Neural crest cell (in vitro differentiated cells): ENCODE measurements at regions not wholly inside any gene's neighbourhood (a gene's known extent, or its start where the extent isn't known, plus 50 kb on each side); places are given as distances from the start of the nearest gene placed in this dataset.

Source experiments
- DNase-seq: peaks from one replicate; pipeline ENCODE4 v3.0.0; 2021; ENCODE audit warnings: low read depth, mixed read lengths, low spot score
- H3K27ac Mint-ChIP-seq: one replicate; pipeline ENCODE4 v1.8.0; 2021; ENCODE audit warnings: mild to moderate bottlenecking, mixed read lengths; ENCODE audit not compliant: unreplicated experiment
- H3K27me3 Mint-ChIP-seq: 2 replicates; pipeline ENCODE4 v1.8.0; 2021; ENCODE audit warnings: low read depth, mild to moderate bottlenecking, mixed read lengths
- H3K36me3 Mint-ChIP-seq: 2 replicates; pipeline ENCODE4 v1.8.0; 2021; ENCODE audit warnings: low read depth, mild to moderate bottlenecking, mixed read lengths
- H3K4me1 Mint-ChIP-seq: 2 replicates; pipeline ENCODE4 v1.8.0; 2021; ENCODE audit warnings: mixed read lengths
- H3K4me3 Mint-ChIP-seq: one replicate; pipeline ENCODE4 v1.8.0; 2021; ENCODE audit warnings: mild to moderate bottlenecking, mixed read lengths
- H3K9me3 Mint-ChIP-seq: 2 replicates; pipeline ENCODE4 v1.8.0; 2021; ENCODE audit warnings: mixed read lengths
- TF ChIP-seq, protein P1 (sequence below): fragments of 200-600 bp; sonication (generic); conservative IDR thresholded peaks from 2 replicates; pipeline ENCODE4 v1.5.0; 2021; ENCODE audit warnings: antibody characterized with exemption, mild to moderate bottlenecking

DNA sequence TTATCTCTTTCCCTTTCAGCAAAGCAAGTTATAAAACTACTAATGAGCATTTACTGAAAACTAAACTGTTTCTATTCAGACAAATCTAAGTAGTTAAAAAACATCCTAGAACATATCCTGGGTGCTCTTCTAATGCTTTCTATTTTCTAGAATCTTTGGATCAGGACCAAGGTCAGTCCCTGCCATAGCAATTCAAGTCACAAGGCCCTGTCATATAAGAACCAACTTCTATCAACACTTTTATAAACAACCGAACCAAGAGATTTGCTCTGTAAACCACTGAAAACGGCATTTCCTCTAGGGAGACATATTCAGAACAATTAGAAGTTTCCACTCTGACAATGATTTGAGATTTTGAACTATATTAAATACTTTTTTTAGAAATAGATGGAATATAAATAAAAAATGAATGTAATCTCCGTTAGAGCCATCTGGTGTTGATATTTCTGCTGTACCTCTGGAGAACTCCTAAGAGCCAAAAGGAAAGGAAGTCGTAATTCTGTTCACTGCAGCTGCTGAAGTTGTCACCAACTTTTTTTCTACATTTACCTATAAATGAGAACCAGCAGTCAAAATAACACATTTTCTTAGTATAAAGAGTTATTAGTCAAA lies 51.4 kb upstream of the LGSN start:
- TF ChIP-seq, protein P1, sequence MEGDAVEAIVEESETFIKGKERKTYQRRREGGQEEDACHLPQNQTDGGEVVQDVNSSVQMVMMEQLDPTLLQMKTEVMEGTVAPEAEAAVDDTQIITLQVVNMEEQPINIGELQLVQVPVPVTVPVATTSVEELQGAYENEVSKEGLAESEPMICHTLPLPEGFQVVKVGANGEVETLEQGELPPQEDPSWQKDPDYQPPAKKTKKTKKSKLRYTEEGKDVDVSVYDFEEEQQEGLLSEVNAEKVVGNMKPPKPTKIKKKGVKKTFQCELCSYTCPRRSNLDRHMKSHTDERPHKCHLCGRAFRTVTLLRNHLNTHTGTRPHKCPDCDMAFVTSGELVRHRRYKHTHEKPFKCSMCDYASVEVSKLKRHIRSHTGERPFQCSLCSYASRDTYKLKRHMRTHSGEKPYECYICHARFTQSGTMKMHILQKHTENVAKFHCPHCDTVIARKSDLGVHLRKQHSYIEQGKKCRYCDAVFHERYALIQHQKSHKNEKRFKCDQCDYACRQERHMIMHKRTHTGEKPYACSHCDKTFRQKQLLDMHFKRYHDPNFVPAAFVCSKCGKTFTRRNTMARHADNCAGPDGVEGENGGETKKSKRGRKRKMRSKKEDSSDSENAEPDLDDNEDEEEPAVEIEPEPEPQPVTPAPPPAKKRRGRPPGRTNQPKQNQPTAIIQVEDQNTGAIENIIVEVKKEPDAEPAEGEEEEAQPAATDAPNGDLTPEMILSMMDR, result no peak

DNA sequence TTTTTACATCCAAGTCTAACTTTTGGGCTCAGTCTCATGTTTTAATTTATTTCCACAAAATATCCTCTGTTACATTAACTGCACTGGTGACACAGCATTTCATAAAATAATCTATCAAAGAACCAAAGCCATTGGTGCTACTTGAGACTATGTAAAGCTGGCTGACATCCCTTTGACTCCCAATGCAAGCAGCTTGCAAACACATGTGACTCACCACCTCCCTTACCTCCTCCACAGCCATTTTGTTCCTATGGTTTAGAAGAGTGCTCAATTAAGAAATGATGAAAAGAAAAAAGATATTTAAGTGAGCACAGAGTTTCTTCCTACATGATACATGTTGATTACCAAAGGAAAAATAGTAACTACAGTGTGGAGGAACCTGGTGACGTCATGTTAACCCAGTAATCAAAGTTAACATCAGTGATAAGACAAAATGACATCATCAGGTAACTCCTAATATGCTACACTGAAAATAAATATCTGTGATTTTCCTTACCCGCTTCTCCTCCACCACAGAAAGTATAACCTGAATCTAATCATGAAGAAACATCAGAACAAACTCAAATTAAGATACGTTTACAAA lies 53.3 kb upstream of the LGSN start:
- Mint-ChIP-seq H3K4me3 (no peak overlapping the region), H3K27ac (no peak overlapping the region), H3K4me1 (no peaks in the 10 kb centered on the region), H3K9me3 (peaks cover 4% of the 10 kb centered on the region), H3K36me3 (no peaks in the 10 kb centered on the region), H3K27me3 (no peaks in the 10 kb centered on the region)
- TF ChIP-seq, protein P1, result no peak
- DNase-seq, result no peak

More for the DNA sequence above, 51.4 kb upstream of the LGSN start:
- Mint-ChIP-seq H3K36me3 (no peaks in the 10 kb centered on the region), H3K27me3 (no peaks in the 10 kb centered on the region), H3K4me1 (no peaks in the 10 kb centered on the region), H3K9me3 (peaks cover 2% of the 10 kb centered on the region), H3K4me3 (no peak overlapping the region), H3K27ac (no peak overlapping the region)
- DNase-seq, result no peak

- H3K27ac Mint-ChIP-seq, result no peak overlapping the region
- no peaks in the 10 kb centered on the region for H3K4me1 Mint-ChIP-seq
- peaks cover 5% of the 10 kb centered on the region for H3K27me3 Mint-ChIP-seq
- no peak for DNase-seq
- no peaks in the 10 kb centered on the region for H3K36me3 Mint-ChIP-seq
- no peaks in the 10 kb centered on the region for H3K9me3 Mint-ChIP-seq
- TF ChIP-seq, protein P1, result no peak
- H3K4me3 Mint-ChIP-seq, result no peak overlapping the region
These were observed 69.5 kb upstream of the LGSN start for GRCh38 chr6:63389191-63389844.

- TF ChIP-seq, protein P1, result no peak
- Mint-ChIP-seq H3K9me3 (no peaks in the 10 kb centered on the region), H3K4me1 (no peaks in the 10 kb centered on the region), H3K4me3 (no peak overlapping the region), H3K36me3 (no peaks in the 10 kb centered on the region), H3K27ac (no peak overlapping the region), H3K27me3 (no peaks in the 10 kb centered on the region)
- no peak for DNase-seq
These were observed 71.6 kb upstream of the LGSN start for GRCh38 chr6:63391203-63391970.

DNA sequence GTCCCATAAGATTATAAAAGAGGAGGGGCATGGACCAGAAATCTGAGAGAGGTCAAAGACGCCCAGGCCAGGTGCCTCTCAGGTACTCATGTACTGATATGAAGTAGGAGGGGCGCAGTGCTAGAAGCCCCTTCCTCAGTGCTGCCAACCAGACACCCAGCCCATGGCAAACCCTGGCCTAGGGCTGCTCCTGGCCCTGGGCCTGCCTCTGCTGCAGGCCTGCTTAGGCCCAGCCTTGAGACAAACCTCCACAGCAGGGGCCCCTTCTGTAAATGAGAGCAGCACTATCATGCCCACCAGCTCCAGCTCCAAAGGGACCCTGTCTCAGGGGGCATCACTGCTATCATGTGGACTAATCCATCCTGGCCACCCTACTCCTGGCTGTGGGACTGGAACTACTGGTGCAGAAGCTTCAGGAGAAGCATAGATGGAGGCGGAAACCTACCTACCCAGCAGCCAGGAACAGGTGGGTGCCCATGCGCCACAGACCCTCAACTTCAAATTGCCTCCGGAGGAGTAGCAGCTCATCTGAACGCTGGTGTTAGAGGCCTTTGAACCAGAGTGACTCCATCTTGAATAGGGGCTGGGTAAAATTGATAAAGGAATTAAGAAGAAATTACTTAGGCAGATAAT lies 72.4 kb upstream of the LGSN start:
- TF ChIP-seq, protein P1, result no peak
- H3K4me3 Mint-ChIP-seq, result no peak overlapping the region
- H3K27me3 Mint-ChIP-seq, result no peaks in the 10 kb centered on the region
- no peak for DNase-seq
- no peaks in the 10 kb centered on the region for H3K4me1 Mint-ChIP-seq
- H3K27ac Mint-ChIP-seq, result no peak overlapping the region
- no peaks in the 10 kb centered on the region for H3K36me3 Mint-ChIP-seq
- H3K9me3 Mint-ChIP-seq, result no peaks in the 10 kb centered on the region
